ENCODE measurements at regions not wholly inside any gene's neighbourhood (a gene's known extent, or its start where the extent isn't known, plus 50 kb on each side); places are given as distances from the start of the nearest gene placed in this dataset.

GRCh38 chr18:77439888-77440287, 190.2 kb downstream of the GALR1 start:
- Histone ChIP-seq H3K4me3 (ENCODE audit: low read depth in 1 of 2, low read length in 2 of 2) (no peak overlapping the region), H3K9ac (ENCODE audit: low read depth in 1 of 2, low read length in 2 of 2) (no peak overlapping the region), H3K36me3 (ENCODE audit: control insufficient read depth in 1 of 2, insufficient read depth in 2 of 2, low read length in 2 of 2) (no peaks in the 10 kb centered on the region), H3K27ac (ENCODE audit: low read depth, low read length) (no peak overlapping the region), H3K27me3 (ENCODE audit: control insufficient read depth in 1 of 2, insufficient read depth in 2 of 2, low read length in 2 of 2) (no peaks in the 10 kb centered on the region), H3K4me1 (ENCODE audit: control insufficient read depth in 1 of 2, insufficient read depth in 2 of 2, low read length in 2 of 2) (no peaks in the 10 kb centered on the region), H3K9me3 (ENCODE audit: control insufficient read depth in 1 of 2, low read length in 2 of 2) (no peaks in the 10 kb centered on the region)

GRCh38 chr18:77442393-77442792, 192.7 kb downstream of the GALR1 start:
- no peaks in the 10 kb centered on the region for H3K4me1 ChIP-seq (ENCODE audit: control insufficient read depth in 1 of 2, insufficient read depth in 2 of 2, low read length in 2 of 2)
- H3K27ac ChIP-seq (ENCODE audit: low read depth, low read length): no peak overlapping the region
- no peak overlapping the region for H3K9ac ChIP-seq (ENCODE audit: low read depth in 1 of 2, low read length in 2 of 2)
- no peaks in the 10 kb centered on the region for H3K36me3 ChIP-seq (ENCODE audit: control insufficient read depth in 1 of 2, insufficient read depth in 2 of 2, low read length in 2 of 2)
- H3K27me3 ChIP-seq (ENCODE audit: control insufficient read depth in 1 of 2, insufficient read depth in 2 of 2, low read length in 2 of 2): no peaks in the 10 kb centered on the region
- no peaks in the 10 kb centered on the region for H3K9me3 ChIP-seq (ENCODE audit: control insufficient read depth in 1 of 2, low read length in 2 of 2)
- no peak overlapping the region for H3K4me3 ChIP-seq (ENCODE audit: low read depth in 1 of 2, low read length in 2 of 2)

- no peaks in the 10 kb centered on the region for H3K27me3 ChIP-seq (ENCODE audit: control insufficient read depth in 1 of 2, insufficient read depth in 2 of 2, low read length in 2 of 2)
- H3K9ac ChIP-seq (ENCODE audit: low read depth in 1 of 2, low read length in 2 of 2): no peak overlapping the region
- no peaks in the 10 kb centered on the region for H3K36me3 ChIP-seq (ENCODE audit: control insufficient read depth in 1 of 2, insufficient read depth in 2 of 2, low read length in 2 of 2)
- H3K4me1 ChIP-seq (ENCODE audit: control insufficient read depth in 1 of 2, insufficient read depth in 2 of 2, low read length in 2 of 2): no peaks in the 10 kb centered on the region
- no peak overlapping the region for H3K27ac ChIP-seq (ENCODE audit: low read depth, low read length)
- H3K9me3 ChIP-seq (ENCODE audit: control insufficient read depth in 1 of 2, low read length in 2 of 2): no peaks in the 10 kb centered on the region
- H3K4me3 ChIP-seq (ENCODE audit: low read depth in 1 of 2, low read length in 2 of 2): no peak overlapping the region
Observed at GRCh38 chr18:77444385-77444784, 194.7 kb downstream of the GALR1 start.

GRCh38 chr18:77448046-77448445, 198.4 kb downstream of the GALR1 start:
- Histone ChIP-seq H3K36me3 (ENCODE audit: control insufficient read depth in 1 of 2, insufficient read depth in 2 of 2, low read length in 2 of 2) (no peaks in the 10 kb centered on the region), H3K27ac (ENCODE audit: low read depth, low read length) (no peak overlapping the region), H3K4me1 (ENCODE audit: control insufficient read depth in 1 of 2, insufficient read depth in 2 of 2, low read length in 2 of 2) (no peaks in the 10 kb centered on the region), H3K9ac (ENCODE audit: low read depth in 1 of 2, low read length in 2 of 2) (no peak overlapping the region), H3K4me3 (ENCODE audit: low read depth in 1 of 2, low read length in 2 of 2) (no peak overlapping the region), H3K27me3 (ENCODE audit: control insufficient read depth in 1 of 2, insufficient read depth in 2 of 2, low read length in 2 of 2) (no peaks in the 10 kb centered on the region), H3K9me3 (ENCODE audit: control insufficient read depth in 1 of 2, low read length in 2 of 2) (no peaks in the 10 kb centered on the region)

- Histone ChIP-seq H3K4me3 (ENCODE audit: low read depth in 1 of 2, low read length in 2 of 2) (no peak overlapping the region), H3K4me1 (ENCODE audit: control insufficient read depth in 1 of 2, insufficient read depth in 2 of 2, low read length in 2 of 2) (no peaks in the 10 kb centered on the region), H3K9me3 (ENCODE audit: control insufficient read depth in 1 of 2, low read length in 2 of 2) (no peaks in the 10 kb centered on the region), H3K27ac (ENCODE audit: low read depth, low read length) (no peak overlapping the region), H3K36me3 (ENCODE audit: control insufficient read depth in 1 of 2, insufficient read depth in 2 of 2, low read length in 2 of 2) (no peaks in the 10 kb centered on the region), H3K9ac (ENCODE audit: low read depth in 1 of 2, low read length in 2 of 2) (no peak overlapping the region), H3K27me3 (ENCODE audit: control insufficient read depth in 1 of 2, insufficient read depth in 2 of 2, low read length in 2 of 2) (no peaks in the 10 kb centered on the region)
Observed at GRCh38 chr18:77455004-77455403, 205.4 kb downstream of the GALR1 start.

GRCh38 chr18:77457681-77458080, 208.0 kb downstream of the GALR1 start:
- no peaks in the 10 kb centered on the region for H3K4me1 ChIP-seq (ENCODE audit: control insufficient read depth in 1 of 2, insufficient read depth in 2 of 2, low read length in 2 of 2)

GRCh38 chr18:77461062-77461688, 211.5 kb downstream of the GALR1 start:
- Histone ChIP-seq H3K36me3 (ENCODE audit: control insufficient read depth in 1 of 2, insufficient read depth in 2 of 2, low read length in 2 of 2) (no peaks in the 10 kb centered on the region), H3K9me3 (ENCODE audit: control insufficient read depth in 1 of 2, low read length in 2 of 2) (no peaks in the 10 kb centered on the region), H3K27me3 (ENCODE audit: control insufficient read depth in 1 of 2, insufficient read depth in 2 of 2, low read length in 2 of 2) (peaks cover 0 to 4% of the 10 kb centered on the region in 2 donors), H3K27ac (ENCODE audit: low read depth, low read length) (no peak overlapping the region), H3K9ac (ENCODE audit: low read depth in 1 of 2, low read length in 2 of 2) (no peak overlapping the region), H3K4me3 (ENCODE audit: low read depth in 1 of 2, low read length in 2 of 2) (no peak overlapping the region), H3K4me1 (ENCODE audit: control insufficient read depth in 1 of 2, insufficient read depth in 2 of 2, low read length in 2 of 2) (no peaks in the 10 kb centered on the region)

More at GRCh38 chr18:77457681-77458080, 208.0 kb downstream of the GALR1 start:
- H3K27ac ChIP-seq (ENCODE audit: low read depth, low read length): no peak overlapping the region
- H3K9ac ChIP-seq (ENCODE audit: low read depth in 1 of 2, low read length in 2 of 2): no peak overlapping the region
- no peaks in the 10 kb centered on the region for H3K9me3 ChIP-seq (ENCODE audit: control insufficient read depth in 1 of 2, low read length in 2 of 2)
- H3K36me3 ChIP-seq (ENCODE audit: control insufficient read depth in 1 of 2, insufficient read depth in 2 of 2, low read length in 2 of 2): no peaks in the 10 kb centered on the region
- no peaks in the 10 kb centered on the region for H3K27me3 ChIP-seq (ENCODE audit: control insufficient read depth in 1 of 2, insufficient read depth in 2 of 2, low read length in 2 of 2)
- no peak overlapping the region for H3K4me3 ChIP-seq (ENCODE audit: low read depth in 1 of 2, low read length in 2 of 2)

- Histone ChIP-seq H3K27me3 (ENCODE audit: control insufficient read depth in 1 of 2, insufficient read depth in 2 of 2, low read length in 2 of 2) (peaks cover 0 to 4% of the 10 kb centered on the region in 2 donors), H3K36me3 (ENCODE audit: control insufficient read depth in 1 of 2, insufficient read depth in 2 of 2, low read length in 2 of 2) (no peaks in the 10 kb centered on the region), H3K9ac (ENCODE audit: low read depth in 1 of 2, low read length in 2 of 2) (no peak overlapping the region), H3K9me3 (ENCODE audit: control insufficient read depth in 1 of 2, low read length in 2 of 2) (no peaks in the 10 kb centered on the region), H3K27ac (ENCODE audit: low read depth, low read length) (no peak overlapping the region), H3K4me1 (ENCODE audit: control insufficient read depth in 1 of 2, insufficient read depth in 2 of 2, low read length in 2 of 2) (no peaks in the 10 kb centered on the region), H3K4me3 (ENCODE audit: low read depth in 1 of 2, low read length in 2 of 2) (no peak overlapping the region)
Observed at GRCh38 chr18:77464917-77465316, 215.3 kb downstream of the GALR1 start.

- H3K4me3 ChIP-seq (ENCODE audit: low read depth in 1 of 2, low read length in 2 of 2): no peak overlapping the region
- no peaks in the 10 kb centered on the region for H3K9me3 ChIP-seq (ENCODE audit: control insufficient read depth in 1 of 2, low read length in 2 of 2)
- no peaks in the 10 kb centered on the region for H3K36me3 ChIP-seq (ENCODE audit: control insufficient read depth in 1 of 2, insufficient read depth in 2 of 2, low read length in 2 of 2)
- H3K27ac ChIP-seq (ENCODE audit: low read depth, low read length): no peak overlapping the region
- H3K4me1 ChIP-seq (ENCODE audit: control insufficient read depth in 1 of 2, insufficient read depth in 2 of 2, low read length in 2 of 2): no peaks in the 10 kb centered on the region
- no peak overlapping the region for H3K9ac ChIP-seq (ENCODE audit: low read depth in 1 of 2, low read length in 2 of 2)
- peaks cover 0 to 4% of the 10 kb centered on the region in 2 donors for H3K27me3 ChIP-seq (ENCODE audit: control insufficient read depth in 1 of 2, insufficient read depth in 2 of 2, low read length in 2 of 2)
Observed at GRCh38 chr18:77466890-77467289, 217.2 kb downstream of the GALR1 start.

GRCh38 chr18:77469131-77469530, 219.5 kb downstream of the GALR1 start:
- no peaks in the 10 kb centered on the region for H3K27me3 ChIP-seq (ENCODE audit: control insufficient read depth in 1 of 2, insufficient read depth in 2 of 2, low read length in 2 of 2)
- H3K36me3 ChIP-seq (ENCODE audit: control insufficient read depth in 1 of 2, insufficient read depth in 2 of 2, low read length in 2 of 2): no peaks in the 10 kb centered on the region
- no peaks in the 10 kb centered on the region for H3K9me3 ChIP-seq (ENCODE audit: control insufficient read depth in 1 of 2, low read length in 2 of 2)
- no peak overlapping the region for H3K4me3 ChIP-seq (ENCODE audit: low read depth in 1 of 2, low read length in 2 of 2)
- no peak overlapping the region for H3K9ac ChIP-seq (ENCODE audit: low read depth in 1 of 2, low read length in 2 of 2)
- no peak overlapping the region for H3K27ac ChIP-seq (ENCODE audit: low read depth, low read length)
- no peaks in the 10 kb centered on the region for H3K4me1 ChIP-seq (ENCODE audit: control insufficient read depth in 1 of 2, insufficient read depth in 2 of 2, low read length in 2 of 2)

All from duodenal mucosa (tissue), 2 donors.